Tibial nerve (tissue), 4 donors: ENCODE measurements at regions not wholly inside any gene's neighbourhood (a gene's known extent, or its start where the extent isn't known, plus 50 kb on each side); places are given as distances from the start of the nearest gene placed in this dataset.

Experiments used
- DNase-seq, 2 donors: peaks; one replicate each; pipeline ENCODE4 v3.0.0-alpha.2; 2019; ENCODE audit warnings: low spot score in 2 of 2
- H3K27ac ChIP-seq, 4 donors: fragments of 200-600 bp; sonication (generic) in 3 of 4; one replicate each; pipeline ENCODE4 v1.5.1; 2017 to 2019; ENCODE audit warnings: mild to moderate bottlenecking in 1 of 4
- H3K27me3 ChIP-seq, 2 donors: fragments of 200-600 bp; sonication (generic) in 1 of 2; one replicate each; pipeline versions ENCODE4 v1.5.1 to v1.6.0; 2017 to 2019
- H3K36me3 ChIP-seq, 3 donors: fragments of 200-600 bp; sonication (generic); one replicate each; pipeline ENCODE4 v1.5.1; 2018 to 2019
- H3K4me1 ChIP-seq, 4 donors: fragments of 200-600 bp; sonication (generic) in 3 of 4; one replicate each; pipeline ENCODE4 v1.5.1; 2017 to 2019
- H3K4me3 ChIP-seq, 4 donors: fragments of 200-600 bp; sonication (generic) in 3 of 4; one replicate each; pipeline ENCODE4 v1.5.1; 2017 to 2019; ENCODE audit warnings: mild to moderate bottlenecking in 1 of 4, moderate library complexity in 1 of 4
- H3K9me3 ChIP-seq, 4 donors: fragments of 200-600 bp; sonication (generic) in 3 of 4; one replicate each; pipeline ENCODE4 v1.5.1; 2017 to 2019
- EP300 ChIP-seq, 2 donors: sonication (generic); formaldehyde crosslinking; IDR thresholded peaks; one replicate each; pipeline ENCODE4 v1.6.1; 2017; ENCODE audit warnings: antibody characterized with exemption in 2 of 2, mild to moderate bottlenecking in 1 of 2
- POLR2A ChIP-seq, 2 donors: fragments of 450-650 bp; IDR thresholded peaks; one replicate each; pipeline ENCODE4 v1.6.1; 2017; ENCODE audit warnings: antibody characterized with exemption in 2 of 2, mild to moderate bottlenecking in 2 of 2, moderate library complexity in 2 of 2
- WGBS, 2 donors: methylation state at CpG; one replicate each; pipeline ENCODE4 v1.1.5; 2018; 5-methylcytosine and 5-hydroxymethylcytosine counted together
- TF ChIP-seq, protein P1 (sequence below), 5 experiments: fragments of 200-600 bp in 3 of 5; fragments of 450-650 bp in 2 of 5; sonication (generic) in 3 of 5; IDR thresholded peaks; one replicate each; pipeline ENCODE4 v1.5.1; 2016 to 2019; ENCODE audit warnings: antibody characterized with exemption in 5 of 5, mild to moderate bottlenecking in 3 of 5, moderate library complexity in 2 of 5

DNA sequence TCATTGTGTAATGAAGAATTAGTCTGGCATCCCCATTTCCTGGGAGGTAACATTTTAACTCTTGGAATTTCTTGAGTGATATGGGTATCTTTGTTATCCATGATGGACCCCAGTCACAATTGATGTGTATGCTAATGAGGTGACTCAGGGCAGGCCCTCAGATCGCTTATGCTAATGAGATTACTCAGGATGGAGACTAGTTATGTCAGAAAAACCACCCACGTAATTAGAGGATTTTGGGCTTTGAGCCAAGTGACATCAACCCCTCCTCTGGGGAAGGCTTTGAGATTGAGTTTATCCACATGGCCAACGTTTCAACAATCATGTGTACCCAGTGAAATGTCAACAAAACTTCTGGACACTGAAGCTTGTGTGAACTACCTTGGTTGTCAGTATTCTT, 772.7 kb downstream of the STPG2 start:
- H3K27ac ChIP-seq: no peak overlapping the region
- 28 to 30% methylated on average over 3 of the region's 3 CpGs for WGBS, 2 donors
- no peaks in the 10 kb centered on the region for H3K27me3 ChIP-seq
- H3K36me3 ChIP-seq: no peaks in the 10 kb centered on the region
- DNase-seq: no peak
- no peak overlapping the region for H3K4me3 ChIP-seq
- no peaks in the 10 kb centered on the region for H3K9me3 ChIP-seq
- TF ChIP-seq, protein P1, sequence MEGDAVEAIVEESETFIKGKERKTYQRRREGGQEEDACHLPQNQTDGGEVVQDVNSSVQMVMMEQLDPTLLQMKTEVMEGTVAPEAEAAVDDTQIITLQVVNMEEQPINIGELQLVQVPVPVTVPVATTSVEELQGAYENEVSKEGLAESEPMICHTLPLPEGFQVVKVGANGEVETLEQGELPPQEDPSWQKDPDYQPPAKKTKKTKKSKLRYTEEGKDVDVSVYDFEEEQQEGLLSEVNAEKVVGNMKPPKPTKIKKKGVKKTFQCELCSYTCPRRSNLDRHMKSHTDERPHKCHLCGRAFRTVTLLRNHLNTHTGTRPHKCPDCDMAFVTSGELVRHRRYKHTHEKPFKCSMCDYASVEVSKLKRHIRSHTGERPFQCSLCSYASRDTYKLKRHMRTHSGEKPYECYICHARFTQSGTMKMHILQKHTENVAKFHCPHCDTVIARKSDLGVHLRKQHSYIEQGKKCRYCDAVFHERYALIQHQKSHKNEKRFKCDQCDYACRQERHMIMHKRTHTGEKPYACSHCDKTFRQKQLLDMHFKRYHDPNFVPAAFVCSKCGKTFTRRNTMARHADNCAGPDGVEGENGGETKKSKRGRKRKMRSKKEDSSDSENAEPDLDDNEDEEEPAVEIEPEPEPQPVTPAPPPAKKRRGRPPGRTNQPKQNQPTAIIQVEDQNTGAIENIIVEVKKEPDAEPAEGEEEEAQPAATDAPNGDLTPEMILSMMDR (IDR thresholded peaks at IDR 0.05): no peak
- TF ChIP-seq POLR2A (IDR thresholded peaks at IDR 0.05): no peak
- TF ChIP-seq EP300 (IDR thresholded peaks at IDR 0.05): no peak
- H3K4me1 ChIP-seq: no peaks in the 10 kb centered on the region

- H3K4me1 ChIP-seq: no peaks in the 10 kb centered on the region
- H3K4me3 ChIP-seq: no peak overlapping the region
- no peak for DNase-seq
- no peaks in the 10 kb centered on the region for H3K9me3 ChIP-seq
- H3K27me3 ChIP-seq: no peaks in the 10 kb centered on the region
- H3K27ac ChIP-seq: no peak overlapping the region
- TF ChIP-seq POLR2A (IDR thresholded peaks at IDR 0.05) (no peak), EP300 (IDR thresholded peaks at IDR 0.05) (no peak)
- TF ChIP-seq, protein P1 (IDR thresholded peaks at IDR 0.05): no peak
- no peaks in the 10 kb centered on the region for H3K36me3 ChIP-seq
- WGBS, 2 donors: 43 to 45% methylated on average over 1 of the region's 1 CpG
Measured at GRCh38 chr4:97374526-97374925, 768.8 kb downstream of the STPG2 start.

- Histone ChIP-seq H3K27me3 (no peaks in the 10 kb centered on the region), H3K27ac (no peak overlapping the region), H3K9me3 (peaks cover 0 to under 1% (median 0%) of the 10 kb centered on the region in 4 donors), H3K36me3 (no peaks in the 10 kb centered on the region), H3K4me1 (no peaks in the 10 kb centered on the region), H3K4me3 (no peak overlapping the region)
- DNase-seq: no peak
- TF ChIP-seq EP300 (IDR thresholded peaks at IDR 0.05): no peak
- TF ChIP-seq POLR2A (IDR thresholded peaks at IDR 0.05): no peak
- TF ChIP-seq, protein P1 (IDR thresholded peaks at IDR 0.05): no peak
Measured at GRCh38 chr4:97386969-97387368, 756.3 kb downstream of the STPG2 start.

GRCh38 chr4:97394653-97395052, 748.6 kb downstream of the STPG2 start:
- no peak for DNase-seq
- Histone ChIP-seq H3K4me3 (no peak overlapping the region), H3K27ac (no peak overlapping the region), H3K27me3 (no peaks in the 10 kb centered on the region), H3K9me3 (peaks cover 0 to 7% (median 0%) of the 10 kb centered on the region in 4 donors), H3K4me1 (no peaks in the 10 kb centered on the region), H3K36me3 (no peaks in the 10 kb centered on the region)
- 35 to 52% methylated on average over 1 of the region's 1 CpG for WGBS, 2 donors
- TF ChIP-seq POLR2A (IDR thresholded peaks at IDR 0.05) (no peak), EP300 (IDR thresholded peaks at IDR 0.05) (no peak)
- TF ChIP-seq, protein P1 (IDR thresholded peaks at IDR 0.05): no peak

DNA sequence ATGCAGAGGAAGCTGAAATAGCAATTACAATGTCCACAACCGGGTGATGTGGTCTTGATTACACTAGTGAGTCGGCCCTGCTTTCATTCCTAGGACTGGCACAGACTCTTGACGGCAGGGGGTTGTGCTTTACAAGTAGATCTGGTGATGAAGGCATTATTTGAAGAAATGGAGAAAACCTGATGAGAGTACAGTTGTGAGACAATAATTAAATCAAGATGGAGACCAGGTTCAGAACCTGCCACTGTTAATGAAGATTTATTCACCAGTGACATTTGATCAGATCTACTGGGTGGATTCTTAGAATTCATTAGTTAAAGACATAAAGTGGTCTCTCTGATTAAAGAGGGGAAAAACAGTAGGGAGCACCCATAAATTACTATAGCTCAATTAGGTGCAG, 747.2 kb downstream of the STPG2 start:
- no peak for DNase-seq
- Histone ChIP-seq H3K4me3 (no peak overlapping the region), H3K27me3 (no peaks in the 10 kb centered on the region), H3K36me3 (no peaks in the 10 kb centered on the region), H3K27ac (no peak overlapping the region), H3K4me1 (no peaks in the 10 kb centered on the region), H3K9me3 (peaks cover 0 to 7% (median 0%) of the 10 kb centered on the region in 4 donors)
- TF ChIP-seq EP300 (IDR thresholded peaks at IDR 0.05): no peak
- TF ChIP-seq, protein P1 (IDR thresholded peaks at IDR 0.05): no peak
- no peak for TF ChIP-seq POLR2A (IDR thresholded peaks at IDR 0.05)
- WGBS, 2 donors: 32% methylated on average over 3 of the region's 3 CpGs
